HEK293 (cell line): ENCODE measurements at regions not wholly inside any gene's neighbourhood (a gene's known extent, or its start where the extent isn't known, plus 50 kb on each side); places are given as distances from the start of the nearest gene placed in this dataset.

ENCODE experiments used
- CTCF ChIA-PET: fragments of 350-600 bp; formaldehyde crosslinking; extraction: SDS; loops from one replicate; lab custom pipeline; 2021; ENCODE audit warnings: antibody characterized with exemption; lab: Yijun Ruan, JAX
- POLR2A ChIA-PET: fragments of 300-600 bp; formaldehyde crosslinking; extraction: SDS; loops from one replicate; lab custom pipeline; 2020; ENCODE audit warnings: antibody characterized with exemption, inconsistent platforms; lab: Yijun Ruan, JAX
- H3K27ac ChIP-seq: fragments of 200-500 bp; sonication (Bioruptor generic); 2 replicates; pipeline ENCODE4 v1.5.1; 2014; ENCODE audit warnings: low read depth, low read length, control low read depth, inconsistent platforms; ENCODE audit errors: extremely low read depth
- H3K36me3 ChIP-seq, 2 experiments: fragments of 200-500 bp in 1 of 2; sonication (Bioruptor generic) in 1 of 2; 1 replicate in 1 of 2; 2 replicates in 1 of 2; pipeline ENCODE4 v1.5.1; 2014 to 2017; ENCODE audit warnings: inconsistent platforms in 2 of 2, low read length in 2 of 2; ENCODE audit not compliant: control insufficient read depth in 2 of 2, insufficient read depth in 1 of 2
- H3K4me1 ChIP-seq: fragments of 200-500 bp; sonication (Bioruptor generic); 2 replicates; pipeline ENCODE4 v1.5.1; 2014; ENCODE audit warnings: mild to moderate bottlenecking, low read length, inconsistent platforms; ENCODE audit not compliant: control insufficient read depth, insufficient read depth
- H3K4me3 ChIP-seq: 2 replicates; pipeline ENCODE4 v1.5.1; 2011; ENCODE audit warnings: low read depth, mild to moderate bottlenecking, control low read depth, low read length, moderate library complexity
- H3K9me3 ChIP-seq: fragments of 200-500 bp; sonication (Bioruptor generic); 2 replicates; pipeline ENCODE4 v1.5.1; 2014; ENCODE audit warnings: low read depth, low read length, inconsistent platforms; ENCODE audit not compliant: control insufficient read depth, insufficient read depth
- CTCF ChIP-seq: fragments of 450-650 bp; formaldehyde crosslinking; IDR thresholded peaks from 2 replicates; pipeline ENCODE4 v1.5.1; 2016; ENCODE audit warnings: missing biosample characterization, missing genetic modification characterization
- GLI4 ChIP-seq: fragments of 450-650 bp; formaldehyde crosslinking; IDR thresholded peaks from 2 replicates; pipeline ENCODE4 v1.5.1; 2016; ENCODE audit warnings: missing biosample characterization, missing genetic modification characterization
- KLF1 ChIP-seq: fragments of 450-650 bp; formaldehyde crosslinking; IDR thresholded peaks from 2 replicates; pipeline ENCODE4 v1.5.1; 2016; ENCODE audit warnings: missing biosample characterization, missing genetic modification characterization
- PRDM4 ChIP-seq: fragments of 450-650 bp; formaldehyde crosslinking; IDR thresholded peaks from 2 replicates; pipeline ENCODE4 v1.5.1; 2017; ENCODE audit warnings: missing biosample characterization, missing genetic modification characterization
- SCRT1 ChIP-seq: fragments of 450-650 bp; formaldehyde crosslinking; IDR thresholded peaks from 2 replicates; pipeline ENCODE4 v1.5.1; 2016; ENCODE audit warnings: missing biosample characterization, missing genetic modification characterization, borderline replicate concordance
- SP7 ChIP-seq: fragments of 450-650 bp; formaldehyde crosslinking; IDR thresholded peaks from 2 replicates; pipeline ENCODE4 v1.5.1; 2016; ENCODE audit warnings: missing biosample characterization, missing genetic modification characterization
- YY1 ChIP-seq: fragments of 450-650 bp; formaldehyde crosslinking; IDR thresholded peaks from 2 replicates; pipeline ENCODE4 v1.5.1; 2018; ENCODE audit warnings: missing biosample characterization, missing genetic modification characterization
- ZBTB1 ChIP-seq: fragments of 450-650 bp; formaldehyde crosslinking; IDR thresholded peaks from 2 replicates; pipeline ENCODE4 v1.5.1; 2016; ENCODE audit warnings: missing biosample characterization, missing genetic modification characterization
- ZBTB10 ChIP-seq: fragments of 450-650 bp; formaldehyde crosslinking; IDR thresholded peaks from 2 replicates; pipeline ENCODE4 v1.5.1; 2016; ENCODE audit warnings: missing biosample characterization, missing genetic modification characterization
- ZFP3 ChIP-seq: fragments of 450-650 bp; formaldehyde crosslinking; IDR thresholded peaks from 2 replicates; pipeline ENCODE4 v1.5.1; 2016; ENCODE audit warnings: low read depth, missing biosample characterization, missing genetic modification characterization
- ZNF140 ChIP-seq: fragments of 450-650 bp; formaldehyde crosslinking; IDR thresholded peaks from 2 replicates; pipeline ENCODE4 v1.5.1; 2016; ENCODE audit warnings: missing biosample characterization, missing genetic modification characterization
- ZNF146 ChIP-seq: fragments of 450-650 bp; formaldehyde crosslinking; IDR thresholded peaks from 2 replicates; pipeline ENCODE4 v1.5.1; 2016; ENCODE audit warnings: missing biosample characterization, missing genetic modification characterization
- ZNF148 ChIP-seq: fragments of 450-650 bp; formaldehyde crosslinking; IDR thresholded peaks from 2 replicates; pipeline ENCODE4 v1.5.0; 2017; ENCODE audit warnings: missing biosample characterization, missing genetic modification characterization, borderline replicate concordance
- ZNF157 ChIP-seq: fragments of 450-650 bp; formaldehyde crosslinking; IDR thresholded peaks from 2 replicates; pipeline ENCODE4 v1.5.1; 2016; ENCODE audit warnings: missing biosample characterization, missing genetic modification characterization
- ZNF16 ChIP-seq: fragments of 450-650 bp; formaldehyde crosslinking; IDR thresholded peaks from 2 replicates; pipeline ENCODE4 v1.5.1; 2016; ENCODE audit warnings: low read depth, missing biosample characterization, missing genetic modification characterization
- ZNF214 ChIP-seq: fragments of 450-650 bp; formaldehyde crosslinking; IDR thresholded peaks from 2 replicates; pipeline ENCODE4 v1.5.1; 2017; ENCODE audit warnings: missing biosample characterization, mild to moderate bottlenecking, missing genetic modification characterization, borderline replicate concordance
- ZNF223 ChIP-seq: fragments of 450-650 bp; formaldehyde crosslinking; IDR thresholded peaks from 2 replicates; pipeline ENCODE4 v1.5.1; 2016; ENCODE audit warnings: missing biosample characterization, missing genetic modification characterization
- ZNF354C ChIP-seq: fragments of 450-650 bp; formaldehyde crosslinking; IDR thresholded peaks from 2 replicates; pipeline ENCODE4 v1.5.1; 2016; ENCODE audit warnings: missing biosample characterization, missing genetic modification characterization, low read depth, borderline replicate concordance
- ZNF544 ChIP-seq: fragments of 450-650 bp; formaldehyde crosslinking; IDR thresholded peaks from 2 replicates; pipeline ENCODE4 v1.5.0; 2017; ENCODE audit warnings: missing biosample characterization, missing genetic modification characterization
- ZNF560 ChIP-seq: fragments of 450-650 bp; formaldehyde crosslinking; IDR thresholded peaks from 2 replicates; pipeline ENCODE4 v1.5.1; 2017; ENCODE audit warnings: missing biosample characterization, missing genetic modification characterization, borderline replicate concordance
- ZNF600 ChIP-seq: fragments of 450-650 bp; formaldehyde crosslinking; IDR thresholded peaks from 2 replicates; pipeline ENCODE4 v1.5.1; 2016; ENCODE audit warnings: missing biosample characterization, missing genetic modification characterization
- ZNF624 ChIP-seq: fragments of 450-650 bp; formaldehyde crosslinking; IDR thresholded peaks from 2 replicates; pipeline ENCODE4 v1.5.1; 2017; ENCODE audit warnings: missing biosample characterization, missing genetic modification characterization
- ZNF629 ChIP-seq: fragments of 450-650 bp; formaldehyde crosslinking; IDR thresholded peaks from 2 replicates; pipeline ENCODE4 v1.5.1; 2017; ENCODE audit warnings: missing biosample characterization, missing genetic modification characterization
- ZNF677 ChIP-seq: fragments of 450-650 bp; IDR thresholded peaks from 2 replicates; pipeline ENCODE4 v1.5.0; 2018; ENCODE audit warnings: missing biosample characterization, mild to moderate bottlenecking, missing genetic modification characterization, moderate library complexity
- ZNF76 ChIP-seq: fragments of 450-650 bp; formaldehyde crosslinking; IDR thresholded peaks from 2 replicates; pipeline ENCODE4; 2016; ENCODE audit warnings: low read depth, missing biosample characterization, missing genetic modification characterization, borderline replicate concordance
- ZSCAN4 ChIP-seq: fragments of 450-650 bp; formaldehyde crosslinking; IDR thresholded peaks from 2 replicates; pipeline ENCODE4 v1.5.1; 2017; ENCODE audit warnings: missing biosample characterization, missing genetic modification characterization

- Histone ChIP-seq H3K27ac (no peak overlapping the region), H3K4me3 (no peak overlapping the region), H3K36me3 (no peaks in the 10 kb centered on the region), H3K4me1 (no peaks in the 10 kb centered on the region), H3K9me3 (no peaks in the 10 kb centered on the region)
- CTCF ChIA-PET, result no interaction called here
- TF ChIP-seq ZNF354C (tag by site-specific recombination), result no peak
- no peak for TF ChIP-seq SP7
- no peak for TF ChIP-seq ZNF629 (tag by site-specific recombination)
- no peak for TF ChIP-seq ZNF16 (tag by site-specific recombination)
- TF ChIP-seq ZNF560, result no peak
- no peak for TF ChIP-seq KLF1
- no peak for TF ChIP-seq ZNF624 (tag by site-specific recombination)
- TF ChIP-seq ZNF157, result no peak
- no peak for TF ChIP-seq SCRT1 (tag by site-specific recombination)
- no peak for TF ChIP-seq CTCF (tag by site-specific recombination)
- no peak for TF ChIP-seq ZNF600 (tag by site-specific recombination)
- TF ChIP-seq ZBTB1 (tag by site-specific recombination), result no peak
- TF ChIP-seq ZNF140 (tag by site-specific recombination), result no peak
- no peak for TF ChIP-seq ZNF214 (tag by site-specific recombination)
- TF ChIP-seq GLI4 (tag by site-specific recombination), result no peak
- TF ChIP-seq ZNF544, result no peak
- TF ChIP-seq PRDM4 (tag by site-specific recombination), result no peak
- no peak for TF ChIP-seq ZFP3 (tag by site-specific recombination)
- POLR2A ChIA-PET, result no interaction called here
These were observed 125.8 kb downstream of the C1D start for GRCh38 chr2:67936969-67937368.

GRCh38 chr2:67938053-67938452 is 124.8 kb downstream of the C1D start:
- POLR2A ChIA-PET, result interaction anchor here (1.1 kb wide), 1 partner anchor 10 kb away, joined by 4 read pairs; no protein-coding TSS in a partner anchor
- H3K4me1 ChIP-seq, result no peaks in the 10 kb centered on the region
- H3K36me3 ChIP-seq, result no peaks in the 10 kb centered on the region
- CTCF ChIA-PET, result no interaction called here
- no peak overlapping the region for H3K4me3 ChIP-seq
- H3K9me3 ChIP-seq, result no peaks in the 10 kb centered on the region
- no peak overlapping the region for H3K27ac ChIP-seq
- no peak for TF ChIP-seq ZNF76 (tag by site-specific recombination)
- TF ChIP-seq ZBTB10 (tag by site-specific recombination), result no peak
- no peak for TF ChIP-seq ZNF148
- no peak for TF ChIP-seq ZNF223 (tag by site-specific recombination)
- no peak for TF ChIP-seq YY1
- no peak for TF ChIP-seq ZNF146 (tag by site-specific recombination)
- TF ChIP-seq KLF1, result no peak
- no peak for TF ChIP-seq ZNF677 (tag by site-specific recombination)
- no peak for TF ChIP-seq ZSCAN4 (tag by site-specific recombination)
